C4-2B (cell line): ENCODE measurements at regions not wholly inside any gene's neighbourhood (a gene's known extent, or its start where the extent isn't known, plus 50 kb on each side); places are given as distances from the start of the nearest gene placed in this dataset.

Experiments used
- ZFX ChIP-seq: fragments of 450-650 bp; IDR thresholded peaks from 2 replicates; pipeline ENCODE4 v1.6.1; 2017
- TF ChIP-seq, protein P1 (sequence below): fragments of 450-650 bp; conservative IDR thresholded peaks from 2 replicates; pipeline ENCODE4 v1.5.1; 2017; ENCODE audit warnings: mild to moderate bottlenecking

DNA sequence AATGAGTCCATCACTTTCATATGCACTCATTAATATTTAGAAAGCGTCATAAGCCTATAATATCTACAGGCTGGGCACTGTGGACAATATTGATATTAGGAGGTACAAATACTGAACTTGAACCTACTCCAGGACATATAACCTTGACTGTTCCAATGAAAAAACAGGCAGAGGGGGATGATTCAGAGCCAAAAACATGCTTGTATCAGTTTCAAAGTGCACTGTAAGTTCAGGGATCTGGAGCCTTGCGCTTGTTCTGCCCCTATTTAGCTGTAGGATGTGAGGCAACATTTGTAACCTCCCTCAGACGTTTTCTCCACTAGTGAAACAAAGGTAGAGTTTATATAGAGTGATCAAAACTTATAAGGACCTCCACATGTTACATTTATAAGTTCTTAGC is 246.1 kb upstream of the GYPC start:
- TF ChIP-seq, protein P1, sequence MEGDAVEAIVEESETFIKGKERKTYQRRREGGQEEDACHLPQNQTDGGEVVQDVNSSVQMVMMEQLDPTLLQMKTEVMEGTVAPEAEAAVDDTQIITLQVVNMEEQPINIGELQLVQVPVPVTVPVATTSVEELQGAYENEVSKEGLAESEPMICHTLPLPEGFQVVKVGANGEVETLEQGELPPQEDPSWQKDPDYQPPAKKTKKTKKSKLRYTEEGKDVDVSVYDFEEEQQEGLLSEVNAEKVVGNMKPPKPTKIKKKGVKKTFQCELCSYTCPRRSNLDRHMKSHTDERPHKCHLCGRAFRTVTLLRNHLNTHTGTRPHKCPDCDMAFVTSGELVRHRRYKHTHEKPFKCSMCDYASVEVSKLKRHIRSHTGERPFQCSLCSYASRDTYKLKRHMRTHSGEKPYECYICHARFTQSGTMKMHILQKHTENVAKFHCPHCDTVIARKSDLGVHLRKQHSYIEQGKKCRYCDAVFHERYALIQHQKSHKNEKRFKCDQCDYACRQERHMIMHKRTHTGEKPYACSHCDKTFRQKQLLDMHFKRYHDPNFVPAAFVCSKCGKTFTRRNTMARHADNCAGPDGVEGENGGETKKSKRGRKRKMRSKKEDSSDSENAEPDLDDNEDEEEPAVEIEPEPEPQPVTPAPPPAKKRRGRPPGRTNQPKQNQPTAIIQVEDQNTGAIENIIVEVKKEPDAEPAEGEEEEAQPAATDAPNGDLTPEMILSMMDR = no peak
- TF ChIP-seq ZFX = no peak
